Adipocyte (in vitro differentiated cells): ENCODE measurements at regions not wholly inside any gene's neighbourhood (a gene's known extent, or its start where the extent isn't known, plus 50 kb on each side); places are given as distances from the start of the nearest gene placed in this dataset.

Experiments
- DNase-seq: peaks from one replicate; pipeline ENCODE4 v3.0.0-alpha.2; 2015; ENCODE audit warnings: low read depth
- H3K27me3 ChIP-seq: replicated peaks from 2 replicates; pipeline ENCODE4 v1.7.0; 2013; ENCODE audit warnings: mild to moderate bottlenecking, low read length, moderate library complexity; ENCODE audit not compliant: control insufficient read depth, insufficient read depth
- H3K36me3 ChIP-seq: 2 replicates; pipeline ENCODE4 v1.7.0; 2013; ENCODE audit warnings: low read length, mild to moderate bottlenecking, moderate library complexity; ENCODE audit not compliant: control insufficient read depth, insufficient read depth, severe bottlenecking
- H3K4me1 ChIP-seq: 2 replicates; pipeline ENCODE4 v1.7.0; 2013; ENCODE audit warnings: mild to moderate bottlenecking, low read length, moderate library complexity; ENCODE audit not compliant: control insufficient read depth, insufficient read depth
- H3K4me3 ChIP-seq: 2 replicates; pipeline ENCODE4 v1.7.0; 2013; ENCODE audit warnings: mild to moderate bottlenecking, low read length, moderate library complexity
- H3K9ac ChIP-seq: 2 replicates; pipeline ENCODE4 v1.7.0; 2013; ENCODE audit warnings: mild to moderate bottlenecking, low read length, moderate library complexity
- H3K9me3 ChIP-seq: 2 replicates; pipeline ENCODE4 v1.7.0; 2013; ENCODE audit warnings: mild to moderate bottlenecking, low read length, moderate library complexity; ENCODE audit not compliant: control insufficient read depth

DNA sequence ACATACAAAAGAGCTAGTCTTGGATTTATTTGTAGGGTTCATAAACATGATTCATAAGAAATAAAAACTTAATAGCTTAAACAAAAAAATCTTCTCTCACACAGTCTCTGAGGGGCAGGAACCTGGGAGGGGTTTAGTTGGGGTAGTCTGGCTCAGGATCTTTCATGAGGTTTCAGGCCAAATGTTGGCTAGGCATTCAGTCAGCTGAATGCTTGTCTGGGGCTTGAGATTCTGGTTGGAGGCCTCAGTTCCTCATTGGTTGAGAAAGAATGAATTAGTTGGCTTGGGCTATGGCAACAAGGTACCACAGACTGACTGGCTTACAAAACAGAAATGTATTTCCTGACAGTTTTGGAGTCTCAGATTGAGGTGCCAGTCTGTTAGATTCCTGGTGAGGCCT, 74.3 kb downstream of the ANKRD7 start:
- Histone ChIP-seq H3K9ac (no peak overlapping the region), H3K4me1 (no peaks in the 10 kb centered on the region), H3K9me3 (no peaks in the 10 kb centered on the region), H3K4me3 (no peak overlapping the region), H3K27me3 (no peaks in the 10 kb centered on the region), H3K36me3 (no peaks in the 10 kb centered on the region)
- no peak for DNase-seq

DNA sequence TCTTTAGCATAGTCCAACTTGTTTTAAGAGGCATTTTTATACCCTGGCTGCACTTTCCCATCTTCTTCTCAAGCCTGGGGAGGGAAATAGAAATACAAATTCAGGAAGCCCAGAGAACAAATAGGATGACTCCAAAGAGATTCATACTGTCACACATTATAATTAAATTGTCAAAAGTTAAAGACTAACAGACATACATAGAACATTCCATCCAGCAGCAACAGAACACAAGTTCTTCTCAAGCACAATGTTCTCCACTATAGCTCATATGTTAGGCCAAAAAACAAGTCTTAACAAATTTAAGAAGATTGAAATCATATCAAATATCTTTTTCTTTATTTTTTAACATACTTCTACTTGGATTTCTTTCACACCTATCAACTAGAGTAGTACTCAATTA, 75.7 kb downstream of the ANKRD7 start:
- Histone ChIP-seq H3K9ac (no peak overlapping the region), H3K9me3 (no peaks in the 10 kb centered on the region), H3K27me3 (no peaks in the 10 kb centered on the region), H3K36me3 (no peaks in the 10 kb centered on the region), H3K4me3 (no peak overlapping the region), H3K4me1 (no peaks in the 10 kb centered on the region)
- DNase-seq, result no peak

DNA sequence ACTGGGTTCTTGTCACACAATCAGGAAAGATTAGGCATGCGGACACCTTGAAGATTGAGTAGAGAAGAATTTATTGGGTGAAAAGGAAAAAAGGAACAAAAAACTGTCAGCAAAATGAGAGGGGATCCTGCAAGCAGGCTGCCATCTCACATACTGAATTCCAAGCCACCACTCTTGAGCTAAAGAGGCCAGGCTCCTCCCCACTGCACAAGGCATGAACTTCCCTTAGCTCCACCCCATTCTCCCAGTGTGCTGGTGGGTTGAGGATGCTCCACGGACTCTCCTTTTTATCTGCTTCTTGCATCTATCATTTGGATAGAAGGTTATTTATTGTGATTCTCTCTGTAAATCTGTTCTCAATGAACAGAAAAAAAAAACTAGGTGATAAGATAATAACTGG, 79.6 kb downstream of the ANKRD7 start:
- Histone ChIP-seq H3K27me3 (no peaks in the 10 kb centered on the region), H3K4me1 (no peaks in the 10 kb centered on the region), H3K4me3 (no peak overlapping the region), H3K9ac (no peak overlapping the region), H3K36me3 (no peaks in the 10 kb centered on the region), H3K9me3 (peaks cover 4% of the 10 kb centered on the region)
- DNase-seq, result no peak

DNA sequence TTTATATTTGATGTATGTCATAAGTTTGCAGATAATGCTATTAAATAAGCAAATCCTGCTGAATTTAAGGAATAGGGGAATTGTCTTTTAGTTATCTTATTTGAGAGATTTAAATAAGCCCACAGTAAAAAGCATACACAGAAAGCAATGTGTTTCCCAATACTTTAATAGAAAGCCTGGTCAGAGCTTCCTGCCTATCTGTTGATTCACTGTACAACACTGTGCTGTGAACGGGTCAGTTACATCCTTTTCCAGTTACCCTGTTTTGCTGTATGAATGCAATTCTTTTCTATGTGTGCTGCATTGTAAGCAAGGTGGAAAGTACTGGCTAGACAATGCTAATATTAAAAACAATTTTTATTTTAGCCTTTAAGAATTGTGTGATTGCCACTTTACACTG, 81.2 kb downstream of the ANKRD7 start:
- no peak overlapping the region for H3K4me3 ChIP-seq
- DNase-seq, result peak; percentile 1

DNA sequence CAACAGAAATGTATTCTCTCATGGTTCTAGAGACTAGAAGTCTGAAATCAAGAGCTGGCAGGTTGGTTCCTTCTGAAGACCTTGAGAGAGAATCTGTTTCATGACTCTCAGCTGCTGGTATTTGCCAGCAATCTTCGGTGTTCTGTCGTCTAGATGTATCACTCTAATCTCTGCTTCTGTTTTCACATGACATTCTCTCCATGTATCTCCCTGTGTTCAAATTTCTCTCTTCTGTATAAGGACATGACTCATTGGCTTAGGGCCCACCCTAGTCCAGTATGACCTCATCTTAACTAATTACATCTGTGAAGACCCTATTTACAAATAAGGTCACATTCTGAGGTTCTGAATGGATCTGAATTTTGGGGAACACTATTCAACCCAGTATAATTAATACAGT, 82.3 kb downstream of the ANKRD7 start:
- peaks cover 4% of the 10 kb centered on the region for H3K9me3 ChIP-seq
- H3K4me3 ChIP-seq, result no peak overlapping the region
- peaks cover 2% of the 10 kb centered on the region for H3K4me1 ChIP-seq
- H3K36me3 ChIP-seq, result no peaks in the 10 kb centered on the region
- DNase-seq, result no peak
- no peaks in the 10 kb centered on the region for H3K27me3 ChIP-seq
- H3K9ac ChIP-seq, result no peak overlapping the region

More for the DNA sequence above, 81.2 kb downstream of the ANKRD7 start:
- H3K9ac ChIP-seq, result no peak overlapping the region
- H3K9me3 ChIP-seq, result peaks cover 4% of the 10 kb centered on the region
- no peaks in the 10 kb centered on the region for H3K36me3 ChIP-seq
- H3K4me1 ChIP-seq, result no peaks in the 10 kb centered on the region
- H3K27me3 ChIP-seq, result no peaks in the 10 kb centered on the region

DNA sequence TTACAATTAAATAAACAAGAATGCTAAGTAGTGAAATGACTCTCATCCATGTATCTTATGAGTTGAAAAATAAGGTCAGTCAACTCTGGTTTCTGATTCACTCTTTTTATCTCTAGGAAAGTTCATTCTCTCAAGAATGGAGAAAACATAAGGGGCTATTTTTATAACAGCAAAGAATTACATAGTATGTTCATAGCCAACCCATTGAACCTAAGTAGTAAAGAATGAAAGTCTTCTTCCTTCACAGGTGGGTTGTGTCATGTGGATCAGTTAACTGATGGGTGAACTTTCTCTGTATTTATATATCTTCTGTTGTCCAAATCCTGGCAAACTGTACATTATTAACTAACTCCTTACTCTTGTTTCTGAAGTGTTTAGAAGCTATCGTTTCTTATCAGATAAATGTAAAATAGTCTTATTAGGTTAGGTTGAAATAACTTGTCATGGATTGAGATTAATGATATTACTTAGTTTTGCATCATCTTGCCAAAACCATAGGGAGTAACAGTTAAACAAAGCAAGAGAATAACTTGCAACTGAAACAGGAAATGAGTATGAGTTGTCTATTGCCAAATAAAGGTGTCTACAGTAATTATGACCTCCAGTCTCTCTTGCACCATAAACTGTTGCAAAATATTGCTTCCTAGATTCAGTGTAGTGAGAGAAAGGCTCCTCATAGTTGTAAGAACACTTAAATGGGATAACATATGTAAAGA, 86.8 kb downstream of the ANKRD7 start:
- Histone ChIP-seq H3K27me3 (no peaks in the 10 kb centered on the region), H3K9me3 (peaks cover 4% of the 10 kb centered on the region), H3K9ac (no peak overlapping the region), H3K4me1 (peaks cover 4% of the 10 kb centered on the region), H3K36me3 (no peaks in the 10 kb centered on the region), H3K4me3 (no peak overlapping the region)
- no peak for DNase-seq

DNA sequence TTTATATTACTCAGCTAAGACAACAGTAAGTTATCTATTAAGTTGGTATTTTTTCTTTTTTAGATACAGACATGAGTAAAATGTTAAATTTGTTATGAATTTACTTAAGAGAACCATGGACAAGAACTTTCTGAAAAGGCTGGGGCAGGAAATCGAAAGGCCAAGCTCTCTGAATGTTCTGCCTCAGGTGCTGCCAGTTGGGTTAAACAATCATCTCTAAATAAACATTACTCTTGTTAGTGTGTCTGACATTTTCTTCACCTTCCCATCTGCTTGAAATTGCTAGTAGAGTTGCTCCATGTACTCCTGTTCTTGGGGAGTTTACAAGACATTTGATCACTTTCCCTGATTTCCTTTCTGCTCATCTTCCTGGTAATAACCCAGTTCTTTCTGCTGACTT, 87.5 kb downstream of the ANKRD7 start:
- Histone ChIP-seq H3K9ac (no peak overlapping the region), H3K36me3 (no peaks in the 10 kb centered on the region), H3K4me3 (no peak overlapping the region), H3K4me1 (peaks cover 4% of the 10 kb centered on the region), H3K9me3 (peaks cover 4% of the 10 kb centered on the region), H3K27me3 (no peaks in the 10 kb centered on the region)
- no peak for DNase-seq

DNA sequence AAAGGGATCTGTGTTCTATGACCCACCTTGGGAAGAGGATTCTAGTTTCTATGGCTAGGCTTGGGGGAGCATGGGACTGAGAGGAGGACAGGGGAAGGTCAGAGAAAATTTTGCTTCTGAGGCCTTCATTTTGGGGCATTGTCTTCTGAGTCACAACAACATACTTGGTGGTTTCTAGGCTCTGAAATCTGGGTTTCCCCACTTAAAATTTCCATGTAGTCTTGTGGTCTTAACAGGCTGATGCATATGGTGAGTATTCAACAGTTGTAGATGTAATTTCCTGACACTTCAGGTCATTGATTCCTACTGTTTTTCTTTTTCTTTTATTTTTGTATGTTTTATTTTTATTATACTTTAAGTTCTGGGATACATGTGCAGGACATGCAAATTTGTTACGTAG, 88.5 kb downstream of the ANKRD7 start:
- Histone ChIP-seq H3K9ac (no peak overlapping the region), H3K4me1 (peaks cover 4% of the 10 kb centered on the region), H3K4me3 (no peak overlapping the region), H3K36me3 (no peaks in the 10 kb centered on the region), H3K27me3 (no peaks in the 10 kb centered on the region), H3K9me3 (peaks cover 4% of the 10 kb centered on the region)
- DNase-seq, result no peak

DNA sequence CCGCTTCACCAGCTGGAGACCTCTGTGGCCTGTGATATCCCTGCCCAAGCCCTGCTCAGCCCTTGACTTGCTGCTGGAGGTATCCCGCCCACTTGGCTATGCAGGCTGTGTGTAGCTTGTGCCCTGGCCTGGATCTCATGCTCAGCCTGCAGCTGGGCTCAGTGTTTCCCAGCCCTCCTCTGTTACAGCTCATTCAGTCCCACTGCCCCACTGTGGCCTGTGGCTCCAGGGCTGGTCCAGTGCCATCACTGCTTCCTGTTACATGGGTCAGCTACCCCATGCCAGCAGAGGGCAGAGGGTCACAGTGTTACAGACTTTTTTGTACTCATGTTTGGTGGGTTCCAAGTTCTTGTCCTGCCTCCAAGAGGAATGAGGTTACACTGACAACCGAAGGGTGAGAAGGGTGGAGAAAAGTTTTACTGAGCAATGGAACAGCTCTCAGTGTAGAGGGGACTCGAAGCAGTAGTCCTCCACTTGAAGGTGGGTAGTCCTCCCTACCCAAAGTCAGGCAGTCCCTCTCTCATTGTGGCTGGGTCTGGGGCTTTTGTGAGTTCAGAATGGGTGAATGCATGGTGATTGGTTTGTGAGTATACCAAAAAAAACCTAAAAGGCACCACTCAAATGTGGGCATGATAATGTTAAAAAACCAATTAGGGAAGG, 100.4 kb downstream of the ANKRD7 start:
- DNase-seq, result no peak
- no peaks in the 10 kb centered on the region for H3K9me3 ChIP-seq
- no peaks in the 10 kb centered on the region for H3K4me1 ChIP-seq
- no peak overlapping the region for H3K4me3 ChIP-seq
- no peak overlapping the region for H3K9ac ChIP-seq
- H3K36me3 ChIP-seq, result no peaks in the 10 kb centered on the region
- no peaks in the 10 kb centered on the region for H3K27me3 ChIP-seq

DNA sequence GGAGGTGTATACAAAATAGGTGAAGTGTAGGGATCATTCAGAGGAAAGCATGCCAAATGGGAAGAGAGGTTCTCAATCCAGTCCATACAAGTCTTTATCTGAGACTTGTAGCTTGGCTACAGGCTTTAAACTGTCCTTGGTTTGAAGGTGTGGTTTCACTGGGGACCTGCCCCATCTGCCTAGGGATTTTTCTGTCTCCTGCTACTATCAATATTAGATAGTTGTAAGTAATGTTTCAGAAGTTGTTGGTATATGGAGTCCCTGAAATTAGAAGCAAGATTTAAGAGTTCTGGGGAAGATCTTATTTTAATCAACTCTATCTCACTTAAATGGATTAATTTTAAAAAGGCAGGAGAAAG, 100.9 kb downstream of the ANKRD7 start:
- Histone ChIP-seq H3K27me3 (no peaks in the 10 kb centered on the region), H3K9ac (no peak overlapping the region), H3K36me3 (no peaks in the 10 kb centered on the region), H3K4me1 (no peaks in the 10 kb centered on the region), H3K9me3 (no peaks in the 10 kb centered on the region), H3K4me3 (no peak overlapping the region)
- no peak for DNase-seq

DNA sequence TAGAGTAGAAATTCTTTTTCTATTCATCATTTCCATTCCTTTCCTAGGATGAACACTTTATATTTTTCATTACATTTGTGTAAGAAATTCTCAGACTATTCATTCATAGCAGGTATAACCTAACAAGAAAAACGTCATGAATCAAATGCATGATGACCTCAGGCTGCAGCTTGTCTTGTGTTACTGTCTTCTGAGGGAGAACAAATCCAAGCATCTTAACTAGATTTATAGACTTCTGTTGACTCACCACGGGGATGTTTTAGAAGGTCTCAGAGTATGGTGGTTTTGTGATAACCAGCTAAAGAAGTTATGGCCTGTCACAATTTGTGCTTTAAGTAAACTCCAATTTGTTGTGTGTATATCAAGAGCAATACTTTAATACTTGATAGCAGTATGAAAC, 102.7 kb downstream of the ANKRD7 start:
- Histone ChIP-seq H3K4me3 (no peak overlapping the region), H3K27me3 (no peaks in the 10 kb centered on the region), H3K9ac (no peak overlapping the region), H3K9me3 (no peaks in the 10 kb centered on the region), H3K36me3 (no peaks in the 10 kb centered on the region), H3K4me1 (no peaks in the 10 kb centered on the region)
- no peak for DNase-seq
